ENCODE measurements at regions not wholly inside any gene's neighbourhood (a gene's known extent, or its start where the extent isn't known, plus 50 kb on each side); places are given as distances from the start of the nearest gene placed in this dataset.
A peak's percentile ranks its signal among the peaks of the same experiment; 100 is the strongest.
"Not testable (repeated sequence)": the region's sequence is repeated elsewhere in the genome, so short reads cannot be mapped to it uniquely, and the experiment has no call there.

GRCh38 chr10:30133198-30133597 lies 73.8 kb upstream of the JCAD start:
- DNase-seq = no peak
- 74 to 94% (median 80%) methylated on average over 1 of the region's 1 CpG for WGBS, 5 donors
- no peak overlapping the region for H3K4me3 ChIP-seq
- intact Hi-C loops (cut with DNase I; ENCODE audit: low total_unique reads) = no loop called here
- H3K27ac ChIP-seq = no peak overlapping the region
- TF ChIP-seq, protein P1, sequence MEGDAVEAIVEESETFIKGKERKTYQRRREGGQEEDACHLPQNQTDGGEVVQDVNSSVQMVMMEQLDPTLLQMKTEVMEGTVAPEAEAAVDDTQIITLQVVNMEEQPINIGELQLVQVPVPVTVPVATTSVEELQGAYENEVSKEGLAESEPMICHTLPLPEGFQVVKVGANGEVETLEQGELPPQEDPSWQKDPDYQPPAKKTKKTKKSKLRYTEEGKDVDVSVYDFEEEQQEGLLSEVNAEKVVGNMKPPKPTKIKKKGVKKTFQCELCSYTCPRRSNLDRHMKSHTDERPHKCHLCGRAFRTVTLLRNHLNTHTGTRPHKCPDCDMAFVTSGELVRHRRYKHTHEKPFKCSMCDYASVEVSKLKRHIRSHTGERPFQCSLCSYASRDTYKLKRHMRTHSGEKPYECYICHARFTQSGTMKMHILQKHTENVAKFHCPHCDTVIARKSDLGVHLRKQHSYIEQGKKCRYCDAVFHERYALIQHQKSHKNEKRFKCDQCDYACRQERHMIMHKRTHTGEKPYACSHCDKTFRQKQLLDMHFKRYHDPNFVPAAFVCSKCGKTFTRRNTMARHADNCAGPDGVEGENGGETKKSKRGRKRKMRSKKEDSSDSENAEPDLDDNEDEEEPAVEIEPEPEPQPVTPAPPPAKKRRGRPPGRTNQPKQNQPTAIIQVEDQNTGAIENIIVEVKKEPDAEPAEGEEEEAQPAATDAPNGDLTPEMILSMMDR (IDR thresholded peaks at IDR 0.05) = no peak
- TF ChIP-seq POLR2A (IDR thresholded peaks at IDR 0.05) (no peak), POLR2AphosphoS5 (IDR thresholded peaks at IDR 0.05) (no peak), EP300 (IDR thresholded peaks at IDR 0.05) (no peak)
- no peaks in the 10 kb centered on the region for H3K36me3 ChIP-seq
- H3K4me1 ChIP-seq = peaks cover 0 to 4% (median 0%) of the 10 kb centered on the region in 4 donors
- no peaks in the 10 kb centered on the region for H3K9me3 ChIP-seq
- H3K27me3 ChIP-seq = no peaks in the 10 kb centered on the region

- intact Hi-C loops (cut with DNase I; ENCODE audit: low total_unique reads); H3K27me3 ChIP-seq; H3K4me3 ChIP-seq; H3K27ac ChIP-seq; DNase-seq; H3K36me3 ChIP-seq; H3K9me3 ChIP-seq; H3K4me1 ChIP-seq: not testable (repeated sequence)
- 93 to 96% (median 95%) methylated on average over 13 of the region's 13 CpGs for WGBS, 5 donors
Measured at GRCh38 chr10:30131369-30131768, 72.0 kb upstream of the JCAD start.

GRCh38 chr10:30129326-30129725 lies 69.9 kb upstream of the JCAD start:
- WGBS, 5 donors = 84 to 94% (median 89%) methylated on average over 8 of the region's 8 CpGs
- DNase-seq = not testable (repeated sequence)

GRCh38 chr10:30127120-30127541 lies 67.7 kb upstream of the JCAD start:
- H3K4me1 ChIP-seq = no peaks in the 10 kb centered on the region
- no peak overlapping the region for H3K27ac ChIP-seq
- H3K4me3 ChIP-seq = no peak overlapping the region
- H3K36me3 ChIP-seq = no peaks in the 10 kb centered on the region
- WGBS, 5 donors = 76 to 86% (median 81%) methylated on average over 10 of the region's 10 CpGs
- H3K27me3 ChIP-seq = no peaks in the 10 kb centered on the region
- intact Hi-C loops (cut with DNase I; ENCODE audit: low total_unique reads) = no loop called here
- TF ChIP-seq, protein P1 (IDR thresholded peaks at IDR 0.05) = no peak
- TF ChIP-seq POLR2A (IDR thresholded peaks at IDR 0.05) = no peak
- no peak for TF ChIP-seq EP300 (IDR thresholded peaks at IDR 0.05)
- no peak for TF ChIP-seq POLR2AphosphoS5 (IDR thresholded peaks at IDR 0.05)
- no peaks in the 10 kb centered on the region for H3K9me3 ChIP-seq
- DNase-seq = peak in 1 of 2 donors; percentile 61

More at GRCh38 chr10:30129326-30129725, 69.9 kb upstream of the JCAD start:
- H3K9me3 ChIP-seq; H3K4me1 ChIP-seq; H3K4me3 ChIP-seq; H3K27me3 ChIP-seq; H3K27ac ChIP-seq; intact Hi-C loops (cut with DNase I; ENCODE audit: low total_unique reads); H3K36me3 ChIP-seq: not testable (repeated sequence)

DNA sequence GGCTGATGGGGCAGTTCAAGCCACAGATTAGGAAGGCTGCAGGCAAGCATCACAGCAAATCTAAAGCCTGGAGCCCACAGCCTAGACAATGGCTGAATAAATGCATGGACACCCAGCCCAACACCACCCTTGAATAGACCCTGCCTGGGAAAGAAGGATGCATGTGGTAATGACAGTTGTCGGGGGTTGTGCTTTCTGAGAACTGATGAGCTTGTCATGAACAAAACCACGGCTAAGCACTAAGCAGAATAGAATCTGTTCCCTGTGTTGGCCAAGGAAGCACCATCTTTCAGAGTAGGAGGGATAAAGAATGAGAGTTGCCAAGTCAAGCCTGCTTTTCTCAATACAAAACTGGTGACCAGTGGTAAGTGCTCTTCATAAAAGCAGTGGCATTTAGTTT lies 66.1 kb upstream of the JCAD start:
- intact Hi-C loops (cut with DNase I; ENCODE audit: low total_unique reads) = no loop called here
- Histone ChIP-seq H3K9me3 (no peaks in the 10 kb centered on the region), H3K27me3 (no peaks in the 10 kb centered on the region), H3K36me3 (no peaks in the 10 kb centered on the region), H3K4me3 (no peak overlapping the region), H3K4me1 (no peaks in the 10 kb centered on the region), H3K27ac (no peak overlapping the region)
- DNase-seq = no peak
- TF ChIP-seq, protein P1 (IDR thresholded peaks at IDR 0.05) = no peak
- no peak for TF ChIP-seq EP300 (IDR thresholded peaks at IDR 0.05)
- no peak for TF ChIP-seq POLR2AphosphoS5 (IDR thresholded peaks at IDR 0.05)
- no peak for TF ChIP-seq POLR2A (IDR thresholded peaks at IDR 0.05)
- WGBS, 5 donors = 67 to 86% (median 82%) methylated on average over 2 of the region's 2 CpGs

All from stomach (tissue), 8 donors.